ACC112 (cell line): ENCODE measurements at regions not wholly inside any gene's neighbourhood (a gene's known extent, or its start where the extent isn't known, plus 50 kb on each side); places are given as distances from the start of the nearest gene placed in this dataset.
"Not testable (repeated sequence)": the region's sequence is repeated elsewhere in the genome, so short reads cannot be mapped to it uniquely, and the experiment has no call there.

ENCODE experiments used
- H2AFZ ChIP-seq: fragments of 200-600 bp; sonication (generic); one replicate; pipeline ENCODE4 v1.6.0; 2017; ENCODE audit warnings: antibody characterized with exemption, low read length; ENCODE audit not compliant: unreplicated experiment
- H3K27ac ChIP-seq: fragments of 200-600 bp; sonication (generic); 2 replicates; pipeline ENCODE4 v1.5.1; 2014; ENCODE audit warnings: low read depth, mild to moderate bottlenecking, antibody characterized with exemption, low read length, moderate library complexity
- H3K27me3 ChIP-seq: fragments of 200-600 bp; sonication (generic); 2 replicates; pipeline ENCODE4 v1.6.1; 2014; ENCODE audit warnings: mild to moderate bottlenecking, antibody characterized with exemption, low read length, moderate library complexity, mixed read lengths; ENCODE audit not compliant: insufficient read depth
- H3K36me3 ChIP-seq: fragments of 200-600 bp; sonication (generic); 2 replicates; pipeline ENCODE4 v1.6.1; 2016; ENCODE audit warnings: mild to moderate bottlenecking, antibody characterized with exemption, low read length, moderate library complexity, mixed read lengths; ENCODE audit not compliant: insufficient read depth
- H3K4me1 ChIP-seq: fragments of 200-600 bp; sonication (generic); one replicate; pipeline ENCODE4 v1.6.1; 2016; ENCODE audit warnings: low read length, mixed read lengths; ENCODE audit not compliant: insufficient read depth, unreplicated experiment, control insufficient read depth
- H3K4me3 ChIP-seq: fragments of 200-600 bp; sonication (generic); 2 replicates; pipeline ENCODE4 v1.5.1; 2014; ENCODE audit warnings: mild to moderate bottlenecking, low read depth, low read length
- H3K79me2 ChIP-seq: fragments of 200-600 bp; sonication (generic); one replicate; pipeline ENCODE4 v1.6.0; 2016; ENCODE audit warnings: low read length; ENCODE audit not compliant: control insufficient read depth, unreplicated experiment, insufficient read depth

DNA sequence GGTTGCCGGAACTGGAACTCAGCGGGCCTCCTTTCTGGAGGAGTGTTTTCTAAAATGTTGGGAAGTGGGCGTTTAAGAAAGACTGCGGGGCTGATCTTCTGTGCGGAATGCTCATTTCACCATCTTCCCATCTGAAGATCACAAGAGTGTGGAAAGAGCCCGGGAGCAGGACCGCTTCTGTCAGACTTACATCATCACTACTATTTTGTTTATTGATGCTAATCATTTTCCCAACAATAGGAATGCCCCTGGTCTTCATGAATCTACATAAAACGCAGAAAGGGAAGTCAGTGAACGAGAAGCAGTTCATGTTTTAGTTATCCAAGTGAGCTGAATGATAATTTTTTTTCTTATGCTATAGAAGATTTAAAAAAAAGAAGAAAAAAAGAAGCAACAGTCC lies 447.8 kb upstream of the MKI67 start:
- H2AFZ ChIP-seq, result no peak overlapping the region
- H3K4me1 ChIP-seq, result no peaks in the 10 kb centered on the region
- H3K79me2 ChIP-seq, result no peaks in the 10 kb centered on the region
- no peaks in the 10 kb centered on the region for H3K27me3 ChIP-seq
- H3K27ac ChIP-seq, result no peak overlapping the region
- no peaks in the 10 kb centered on the region for H3K36me3 ChIP-seq
- H3K4me3 ChIP-seq, result no peak overlapping the region

DNA sequence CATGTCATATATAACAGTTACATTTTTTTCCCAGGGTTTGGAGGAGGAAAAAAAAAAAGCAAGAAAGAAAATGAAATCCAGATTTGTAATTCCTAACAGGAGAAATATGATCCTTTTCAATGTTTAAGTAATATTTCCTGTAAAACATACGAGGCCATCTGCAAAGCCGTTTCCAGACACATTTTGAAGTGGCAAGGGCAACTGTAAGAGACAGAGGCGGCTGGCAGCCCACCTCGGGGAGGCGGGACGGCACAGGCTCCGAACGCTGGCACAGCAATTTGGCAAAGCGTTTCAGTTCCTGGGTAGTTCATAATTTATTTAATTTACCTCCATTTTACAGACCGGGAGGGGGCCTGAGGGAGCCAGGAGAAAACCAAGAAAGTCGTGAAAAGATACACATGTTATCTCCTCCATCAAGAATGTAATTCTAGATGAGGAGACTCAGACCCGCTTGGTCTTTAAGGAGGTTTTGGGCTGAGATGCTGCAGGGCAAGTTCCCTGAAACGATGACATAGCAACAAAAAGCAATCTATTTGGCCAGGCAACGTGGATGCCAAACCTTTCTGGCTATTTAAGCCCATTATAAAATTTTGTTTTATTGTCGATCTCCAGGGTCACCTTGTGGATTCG lies 448.5 kb upstream of the MKI67 start:
- Histone ChIP-seq H3K36me3 (no peaks in the 10 kb centered on the region), H2AFZ (no peak overlapping the region), H3K27me3 (no peaks in the 10 kb centered on the region), H3K27ac (no peak overlapping the region), H3K4me3 (no peak overlapping the region), H3K79me2 (no peaks in the 10 kb centered on the region), H3K4me1 (no peaks in the 10 kb centered on the region)

DNA sequence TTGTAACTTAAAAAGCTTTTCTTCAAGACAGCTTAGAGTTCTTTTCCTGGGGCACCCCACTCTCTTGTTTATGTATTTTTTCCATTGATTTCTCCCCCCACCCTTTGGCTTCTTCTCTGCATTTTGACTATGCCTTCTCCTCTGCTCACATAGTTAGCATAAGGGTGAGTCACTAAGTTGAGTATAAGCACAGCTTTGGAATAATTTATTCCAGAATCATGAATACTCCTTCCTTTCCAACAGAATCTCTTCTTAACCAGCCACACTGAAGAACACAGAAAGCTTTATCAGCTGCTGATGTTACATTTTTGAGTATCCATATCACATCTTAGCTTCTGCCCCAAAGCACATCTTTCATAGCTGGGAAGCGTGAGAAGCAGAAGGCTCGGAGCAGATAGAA lies 449.5 kb upstream of the MKI67 start:
- Histone ChIP-seq H3K36me3 (no peaks in the 10 kb centered on the region), H3K4me3 (no peak overlapping the region), H3K27me3 (no peaks in the 10 kb centered on the region), H3K4me1 (no peaks in the 10 kb centered on the region), H3K79me2 (no peaks in the 10 kb centered on the region), H3K27ac (no peak overlapping the region), H2AFZ (no peak overlapping the region)

DNA sequence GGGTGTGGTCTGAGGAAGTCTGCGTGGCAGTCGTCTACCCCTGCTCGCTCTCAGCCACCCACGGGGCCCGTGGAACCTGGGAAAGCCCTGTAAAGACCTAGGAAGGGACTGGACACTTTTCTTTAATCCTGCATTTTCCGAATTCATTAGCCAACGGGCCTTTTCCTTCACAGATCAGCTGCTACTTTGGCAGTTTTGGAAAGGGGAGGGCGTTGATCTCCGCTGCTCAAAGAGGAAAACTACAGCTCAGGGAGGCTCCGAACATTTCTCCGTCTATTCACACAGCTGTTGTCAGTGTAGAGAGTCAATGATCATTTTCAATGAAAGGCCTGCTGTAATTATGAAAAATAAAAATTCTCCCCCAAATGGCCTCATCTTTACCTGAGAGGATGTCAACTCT lies 450.1 kb upstream of the MKI67 start:
- Histone ChIP-seq H3K27me3 (no peaks in the 10 kb centered on the region), H3K27ac (no peak overlapping the region), H3K4me3 (no peak overlapping the region), H3K36me3 (no peaks in the 10 kb centered on the region), H3K79me2 (no peaks in the 10 kb centered on the region), H2AFZ (no peak overlapping the region), H3K4me1 (no peaks in the 10 kb centered on the region)

DNA sequence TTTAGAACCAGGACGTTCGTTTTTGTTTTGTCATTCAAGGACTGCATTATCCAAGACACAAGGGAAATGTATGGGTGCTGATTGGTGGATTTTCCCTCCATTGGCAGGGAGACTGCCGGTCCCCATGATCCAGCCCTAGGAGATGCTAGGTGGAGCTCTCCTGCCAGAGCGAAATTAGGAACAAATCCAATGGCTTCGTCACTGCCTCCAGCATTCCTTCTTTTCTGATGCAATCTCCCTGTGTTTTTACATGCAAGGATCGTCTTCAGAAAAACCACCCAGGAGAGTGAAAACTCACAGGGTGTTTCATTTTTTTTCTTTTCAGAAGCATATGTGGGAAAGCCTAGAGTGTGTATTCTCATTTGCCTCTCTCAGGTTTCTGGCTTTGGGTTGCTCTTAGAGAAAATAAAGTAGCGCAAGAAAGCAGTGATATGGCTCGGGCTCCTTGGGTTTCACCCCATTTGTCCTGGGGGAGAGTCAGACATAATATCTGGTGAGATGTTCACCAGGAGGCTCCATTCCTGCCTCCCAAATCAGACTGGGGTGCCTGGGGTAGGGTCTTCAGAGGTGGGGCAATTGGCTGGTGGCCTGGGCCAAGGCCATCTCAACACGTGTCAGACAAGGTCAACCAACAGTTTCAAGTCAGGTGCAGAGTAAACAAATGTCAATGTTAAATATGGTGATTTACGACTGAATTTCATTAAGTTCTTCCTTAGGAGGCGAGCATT lies 450.9 kb upstream of the MKI67 start:
- Histone ChIP-seq H3K27ac (no peak overlapping the region), H3K27me3 (no peaks in the 10 kb centered on the region), H3K4me1 (no peaks in the 10 kb centered on the region), H2AFZ (no peak overlapping the region), H3K4me3 (no peak overlapping the region), H3K36me3 (no peaks in the 10 kb centered on the region), H3K79me2 (no peaks in the 10 kb centered on the region)

DNA sequence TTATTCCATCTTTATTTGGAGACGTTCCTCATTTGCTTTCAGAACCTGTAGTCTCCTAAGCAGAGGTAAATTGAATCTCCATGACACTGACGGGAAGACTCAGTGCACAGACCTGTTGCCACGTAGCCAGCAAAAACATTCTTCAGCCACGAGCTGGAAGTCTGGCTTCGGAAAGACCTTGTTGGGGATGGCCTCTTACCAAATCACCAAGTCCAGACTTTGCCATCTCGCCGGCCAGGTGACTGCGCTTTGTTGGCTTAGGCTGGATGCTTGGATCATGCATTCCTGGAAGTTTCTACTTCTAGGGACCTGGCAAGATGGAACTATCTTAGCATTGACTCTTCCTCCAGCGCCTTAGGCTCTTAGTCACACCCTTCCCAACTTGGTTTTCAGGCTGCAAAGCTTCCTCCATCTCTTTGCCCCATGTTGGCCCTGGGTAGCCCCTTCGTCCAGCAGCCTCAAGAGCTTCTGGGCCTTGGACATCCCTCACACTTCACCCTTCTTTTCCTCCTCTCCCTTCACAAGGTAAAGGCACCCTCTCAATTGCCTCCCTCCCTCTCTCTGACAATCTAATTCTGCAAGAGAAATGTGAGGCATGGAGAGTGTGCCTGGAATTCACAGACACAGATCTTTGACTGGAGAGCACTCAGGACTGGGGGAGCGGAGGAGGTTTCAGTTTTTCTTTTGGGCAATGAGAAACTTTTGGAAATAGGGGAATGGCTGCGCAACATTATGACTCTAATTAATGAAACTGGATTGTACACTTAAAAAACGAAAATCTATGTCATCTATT lies 451.9 kb upstream of the MKI67 start:
- H3K27me3 ChIP-seq, result no peaks in the 10 kb centered on the region
- H3K36me3 ChIP-seq, result no peaks in the 10 kb centered on the region
- no peak overlapping the region for H3K4me3 ChIP-seq

DNA sequence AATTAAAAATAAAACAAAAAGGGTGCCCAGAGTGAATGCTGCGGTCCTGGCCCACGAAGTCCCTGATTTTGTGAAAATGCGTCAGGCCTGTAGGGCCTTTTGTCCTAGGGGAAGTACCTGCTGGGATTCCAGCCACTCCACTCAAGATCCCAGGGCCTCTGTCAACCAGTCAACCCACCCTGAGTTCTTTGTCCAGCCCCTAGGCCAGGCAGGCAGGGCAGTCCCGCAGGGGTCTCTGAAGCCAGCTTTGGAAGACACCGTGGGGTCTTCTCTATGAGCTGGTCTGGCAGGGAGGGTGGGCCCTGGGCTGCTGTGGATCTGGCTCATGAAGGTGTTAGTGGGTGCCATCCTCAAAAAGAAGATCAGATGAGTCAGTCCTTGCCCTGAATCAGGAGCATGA lies 452.5 kb upstream of the MKI67 start:
- no peak overlapping the region for H3K27ac ChIP-seq
- no peaks in the 10 kb centered on the region for H3K79me2 ChIP-seq
- no peaks in the 10 kb centered on the region for H3K4me1 ChIP-seq
- H3K36me3 ChIP-seq, result no peaks in the 10 kb centered on the region
- no peaks in the 10 kb centered on the region for H3K27me3 ChIP-seq
- H2AFZ ChIP-seq, result no peak overlapping the region
- H3K4me3 ChIP-seq, result no peak overlapping the region

More for the DNA sequence above, 451.9 kb upstream of the MKI67 start:
- Histone ChIP-seq H3K27ac (no peak overlapping the region), H2AFZ (no peak overlapping the region), H3K79me2 (no peaks in the 10 kb centered on the region), H3K4me1 (no peaks in the 10 kb centered on the region)

DNA sequence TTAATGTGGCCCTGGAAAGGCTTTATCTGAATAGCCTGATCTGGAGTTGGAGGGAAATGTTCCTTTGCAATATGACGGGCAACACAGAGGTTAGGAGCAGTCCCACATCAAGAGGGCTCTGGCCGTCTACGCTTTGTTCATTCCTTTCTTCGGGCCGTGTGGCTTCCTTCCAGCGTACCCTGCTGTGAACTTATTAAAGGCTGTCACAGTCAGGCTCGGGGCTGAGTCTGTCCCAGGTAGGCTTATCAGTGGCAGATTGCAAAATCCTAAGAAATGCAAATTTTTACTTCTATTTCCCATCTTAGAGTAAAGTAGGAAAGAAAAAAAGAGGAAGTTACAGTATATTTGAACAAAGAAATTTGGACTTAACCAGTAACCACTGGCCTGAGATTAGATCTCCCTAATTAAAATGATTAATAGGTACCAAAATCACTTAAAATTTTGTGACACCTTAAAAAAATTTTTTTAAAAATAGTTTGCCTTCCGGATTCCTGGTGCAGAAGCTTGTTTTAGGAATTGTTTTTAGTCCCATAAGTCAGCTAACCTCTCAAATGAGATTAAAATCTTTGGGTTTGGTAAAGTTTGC lies 453.1 kb upstream of the MKI67 start:
- no peaks in the 10 kb centered on the region for H3K79me2 ChIP-seq
- no peaks in the 10 kb centered on the region for H3K36me3 ChIP-seq
- H3K27ac ChIP-seq, result no peak overlapping the region
- no peak overlapping the region for H2AFZ ChIP-seq
- no peak overlapping the region for H3K4me3 ChIP-seq
- H3K27me3 ChIP-seq, result no peaks in the 10 kb centered on the region
- no peaks in the 10 kb centered on the region for H3K4me1 ChIP-seq

DNA sequence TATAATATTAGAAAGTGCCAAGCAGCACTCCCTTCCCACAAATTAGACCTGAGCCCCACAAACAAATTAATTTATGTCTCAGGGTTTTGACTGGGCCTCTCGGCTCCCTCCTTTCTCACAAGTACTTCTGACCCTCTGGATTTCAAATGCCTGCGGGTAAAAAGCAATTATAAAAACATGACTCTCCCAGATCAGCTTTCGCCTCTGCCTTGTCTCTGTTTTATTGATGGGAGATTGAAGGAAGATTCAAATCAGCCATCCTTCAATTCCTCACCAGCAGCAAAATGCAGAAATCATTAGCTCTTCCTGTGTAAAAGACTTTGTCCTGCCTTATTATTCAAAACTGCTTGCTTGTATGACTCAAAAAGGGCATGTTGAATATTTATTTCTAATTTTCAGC lies 453.7 kb upstream of the MKI67 start:
- no peak overlapping the region for H3K27ac ChIP-seq
- no peaks in the 10 kb centered on the region for H3K79me2 ChIP-seq
- H3K4me1 ChIP-seq, result no peaks in the 10 kb centered on the region
- H3K27me3 ChIP-seq, result no peaks in the 10 kb centered on the region
- no peaks in the 10 kb centered on the region for H3K36me3 ChIP-seq
- no peak overlapping the region for H3K4me3 ChIP-seq
- no peak overlapping the region for H2AFZ ChIP-seq

DNA sequence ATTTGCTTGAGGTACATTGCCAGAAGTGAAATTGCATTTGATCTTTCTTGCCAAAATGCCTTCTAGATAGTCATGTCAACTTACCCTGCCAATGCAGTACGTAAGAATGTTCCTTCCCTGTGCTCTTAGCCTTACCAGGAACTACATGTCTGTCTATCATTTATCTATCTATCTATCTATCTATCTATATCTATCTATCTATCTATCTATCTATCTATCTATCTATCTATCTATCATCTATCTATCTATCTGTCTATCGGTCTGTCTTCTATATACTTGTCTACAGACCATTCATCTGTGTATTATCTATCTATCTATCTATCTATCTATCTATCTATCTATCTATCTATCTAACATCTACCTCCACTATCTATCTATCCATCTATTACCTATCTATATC lies 456.9 kb upstream of the MKI67 start:
- H3K27me3 ChIP-seq, H2AFZ ChIP-seq, H3K27ac ChIP-seq, H3K4me3 ChIP-seq, H3K4me1 ChIP-seq, H3K79me2 ChIP-seq, H3K36me3 ChIP-seq: not testable (repeated sequence)
